ENCODE measurements at regions not wholly inside any gene's neighbourhood (a gene's known extent, or its start where the extent isn't known, plus 50 kb on each side); places are given as distances from the start of the nearest gene placed in this dataset.

DNA sequence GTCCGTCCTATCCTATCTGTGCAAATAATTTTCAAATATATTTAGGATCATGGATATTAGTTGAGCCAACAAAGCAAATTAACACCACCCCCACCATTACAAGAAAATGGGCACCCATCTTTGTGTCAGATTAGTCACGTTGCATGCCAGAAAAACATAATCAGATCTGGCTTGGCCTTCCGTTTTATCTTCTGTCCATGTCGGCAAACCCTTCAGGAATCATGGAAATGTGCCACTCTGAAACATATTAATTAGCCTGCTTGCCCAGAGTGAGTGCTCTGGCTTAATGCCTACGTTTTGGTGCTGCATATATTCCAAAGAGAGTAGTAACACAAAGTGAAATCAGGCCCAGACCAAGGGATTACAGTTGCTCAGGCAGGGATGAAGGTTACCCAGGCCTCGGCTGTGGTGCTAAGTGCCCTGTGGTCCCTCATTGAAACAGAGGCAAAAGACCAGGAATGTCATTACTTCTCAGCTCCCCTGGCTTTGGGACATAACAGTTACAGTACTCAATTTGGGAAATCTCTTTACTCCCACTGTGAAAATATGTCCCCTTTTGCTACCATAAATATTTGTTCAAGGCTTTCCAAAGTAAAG, 154.0 kb upstream of the LSM8 start:
- TF ChIP-seq, protein P1, sequence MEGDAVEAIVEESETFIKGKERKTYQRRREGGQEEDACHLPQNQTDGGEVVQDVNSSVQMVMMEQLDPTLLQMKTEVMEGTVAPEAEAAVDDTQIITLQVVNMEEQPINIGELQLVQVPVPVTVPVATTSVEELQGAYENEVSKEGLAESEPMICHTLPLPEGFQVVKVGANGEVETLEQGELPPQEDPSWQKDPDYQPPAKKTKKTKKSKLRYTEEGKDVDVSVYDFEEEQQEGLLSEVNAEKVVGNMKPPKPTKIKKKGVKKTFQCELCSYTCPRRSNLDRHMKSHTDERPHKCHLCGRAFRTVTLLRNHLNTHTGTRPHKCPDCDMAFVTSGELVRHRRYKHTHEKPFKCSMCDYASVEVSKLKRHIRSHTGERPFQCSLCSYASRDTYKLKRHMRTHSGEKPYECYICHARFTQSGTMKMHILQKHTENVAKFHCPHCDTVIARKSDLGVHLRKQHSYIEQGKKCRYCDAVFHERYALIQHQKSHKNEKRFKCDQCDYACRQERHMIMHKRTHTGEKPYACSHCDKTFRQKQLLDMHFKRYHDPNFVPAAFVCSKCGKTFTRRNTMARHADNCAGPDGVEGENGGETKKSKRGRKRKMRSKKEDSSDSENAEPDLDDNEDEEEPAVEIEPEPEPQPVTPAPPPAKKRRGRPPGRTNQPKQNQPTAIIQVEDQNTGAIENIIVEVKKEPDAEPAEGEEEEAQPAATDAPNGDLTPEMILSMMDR (IDR thresholded peaks at IDR 0.05), result no peak
- no peak for TF ChIP-seq ZFX (IDR thresholded peaks at IDR 0.05; ENCODE audit: borderline replicate concordance)

All from 22Rv1 (cell line).